ENCODE measurements at regions not wholly inside any gene's neighbourhood (a gene's known extent, or its start where the extent isn't known, plus 50 kb on each side); places are given as distances from the start of the nearest gene placed in this dataset.

DNA sequence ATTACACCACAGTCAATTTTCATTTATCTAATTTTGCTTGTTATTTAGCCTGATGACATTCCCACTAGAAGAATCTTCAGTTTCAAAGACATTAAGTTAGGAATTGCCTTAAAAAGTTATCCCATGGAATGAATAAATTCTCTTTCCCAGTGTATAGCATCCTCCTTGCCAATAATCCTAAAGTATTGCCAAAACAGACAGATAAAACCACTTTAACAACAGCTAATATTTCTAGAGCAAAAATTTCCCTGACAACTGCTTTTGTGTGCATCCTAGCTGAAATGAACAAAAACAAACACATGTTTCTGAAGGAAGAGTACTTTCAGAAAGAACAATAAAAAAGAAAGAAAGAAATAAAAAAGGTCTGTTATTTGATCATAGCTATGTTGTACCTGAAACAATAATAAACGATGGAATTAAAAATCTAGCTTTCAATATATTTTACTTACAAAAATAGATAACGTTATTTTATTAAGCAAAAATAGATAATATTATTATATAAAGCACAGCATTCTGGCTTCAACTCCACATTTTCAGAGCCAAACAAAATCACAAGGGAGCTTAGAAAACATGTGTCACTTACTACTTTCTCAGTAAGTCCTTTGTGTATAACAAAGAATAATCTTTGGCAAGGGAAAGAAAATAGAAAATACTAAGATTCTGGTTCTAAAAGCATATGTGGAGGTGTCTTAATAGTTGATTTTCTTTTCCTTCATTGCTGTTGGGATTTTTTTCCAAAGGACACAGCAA lies 939.0 kb upstream of the CRIM1 start:
- no peak for DNase-seq

DNA sequence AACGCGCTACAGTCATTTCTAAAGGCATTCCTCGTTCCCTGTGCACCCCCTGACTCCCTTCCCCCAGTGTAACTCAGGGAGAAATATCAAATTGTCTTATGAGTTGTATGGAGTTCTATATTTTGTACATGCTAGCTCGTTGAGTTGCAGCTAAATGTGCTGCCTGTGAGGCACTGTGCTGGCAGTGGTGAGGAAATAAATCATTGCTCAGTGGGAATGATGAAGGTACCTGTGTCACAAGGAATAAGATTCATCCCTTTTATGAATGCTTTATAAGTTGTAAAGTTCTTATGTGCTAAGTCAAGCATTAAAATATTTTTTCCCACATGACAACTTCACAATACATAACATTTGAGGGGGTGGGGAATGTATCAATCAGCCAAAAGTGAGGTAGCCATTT lies 939.6 kb upstream of the CRIM1 start:
- no peak for DNase-seq

DNA sequence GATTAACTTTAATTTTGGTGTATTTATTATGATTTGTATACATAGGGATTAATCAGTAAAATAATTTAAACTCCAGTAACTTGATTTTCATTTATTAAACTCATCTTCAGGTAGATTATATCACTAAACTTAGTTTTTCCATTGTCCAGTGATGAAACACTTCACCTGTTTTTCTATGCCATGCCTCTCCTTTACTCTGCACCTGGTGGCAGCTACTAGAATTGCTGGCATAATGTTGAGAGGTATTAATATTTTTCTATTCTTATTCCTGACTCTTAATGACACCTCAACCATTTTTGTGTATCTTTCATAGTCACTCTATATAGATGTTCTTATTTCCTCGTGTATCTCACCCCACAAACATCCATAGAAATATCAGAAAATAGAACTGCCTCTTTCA lies 940.3 kb upstream of the CRIM1 start:
- DNase-seq = no peak

DNA sequence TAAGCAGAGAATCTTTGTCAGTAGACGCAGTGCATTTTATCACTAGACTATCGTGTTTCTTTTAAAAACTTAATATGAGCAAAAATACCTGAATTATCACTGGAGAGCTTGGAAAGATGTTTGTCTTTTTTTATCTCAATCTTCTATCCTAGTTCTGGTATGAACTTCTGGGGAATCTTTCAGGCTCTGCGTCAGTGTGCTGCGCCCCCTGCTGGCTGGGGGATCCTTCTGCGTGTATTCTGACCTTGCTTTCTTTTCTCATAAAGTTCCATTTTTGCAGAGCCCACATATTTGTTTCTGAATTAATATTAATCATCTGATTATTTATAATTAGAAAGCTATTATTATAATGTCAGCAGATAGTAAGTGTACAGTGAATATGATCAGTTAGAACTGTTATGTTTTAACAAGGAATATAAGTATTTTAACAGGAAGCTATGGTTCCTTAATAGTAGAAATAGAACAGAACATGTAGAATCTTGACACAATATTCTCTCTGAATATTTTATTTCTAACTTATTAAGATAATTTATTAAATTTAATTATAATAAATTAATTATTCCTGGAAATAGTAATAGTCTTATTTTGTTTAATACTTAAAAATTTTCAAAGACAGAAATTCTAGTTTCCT lies 945.0 kb upstream of the CRIM1 start:
- no peak for DNase-seq

DNA sequence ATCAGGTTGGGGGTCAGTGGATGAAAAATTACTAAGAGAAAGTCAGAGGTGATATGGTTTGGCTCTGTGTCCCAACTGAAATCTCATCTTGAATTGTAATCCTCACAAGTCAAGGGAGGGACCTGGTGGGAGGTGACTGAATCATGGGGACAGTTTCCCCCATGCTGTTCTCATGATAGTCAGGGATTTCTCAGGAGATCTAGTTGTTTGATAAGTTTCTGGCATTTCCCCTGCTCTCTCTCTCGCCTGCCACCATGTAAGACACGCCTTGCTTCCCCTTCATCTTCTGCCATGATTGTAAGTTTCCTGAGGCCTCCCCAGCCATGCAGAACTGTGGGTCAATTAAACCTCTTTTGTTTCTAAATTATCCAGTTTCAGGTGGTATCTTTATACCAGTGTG lies 945.8 kb upstream of the CRIM1 start:
- no peak for DNase-seq

DNA sequence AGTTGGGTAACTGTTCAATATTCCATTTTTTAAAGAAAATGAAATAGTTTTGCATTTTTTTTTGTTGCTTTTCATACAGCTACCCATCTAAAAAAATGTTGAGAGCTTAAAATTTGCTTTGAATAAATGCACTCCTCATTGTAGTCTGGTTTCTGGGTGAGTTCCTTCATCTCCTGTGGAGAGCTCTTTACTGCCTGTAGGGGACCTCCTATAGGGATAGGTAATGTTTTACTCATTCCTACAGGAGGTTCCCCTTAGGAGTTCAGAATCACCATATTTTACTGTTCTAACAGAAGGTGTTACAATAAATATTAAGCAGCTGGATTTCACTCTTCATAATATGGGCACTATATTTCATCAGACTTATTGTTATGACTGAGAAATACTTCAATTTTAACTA lies 947.3 kb upstream of the CRIM1 start:
- no peak for DNase-seq

DNA sequence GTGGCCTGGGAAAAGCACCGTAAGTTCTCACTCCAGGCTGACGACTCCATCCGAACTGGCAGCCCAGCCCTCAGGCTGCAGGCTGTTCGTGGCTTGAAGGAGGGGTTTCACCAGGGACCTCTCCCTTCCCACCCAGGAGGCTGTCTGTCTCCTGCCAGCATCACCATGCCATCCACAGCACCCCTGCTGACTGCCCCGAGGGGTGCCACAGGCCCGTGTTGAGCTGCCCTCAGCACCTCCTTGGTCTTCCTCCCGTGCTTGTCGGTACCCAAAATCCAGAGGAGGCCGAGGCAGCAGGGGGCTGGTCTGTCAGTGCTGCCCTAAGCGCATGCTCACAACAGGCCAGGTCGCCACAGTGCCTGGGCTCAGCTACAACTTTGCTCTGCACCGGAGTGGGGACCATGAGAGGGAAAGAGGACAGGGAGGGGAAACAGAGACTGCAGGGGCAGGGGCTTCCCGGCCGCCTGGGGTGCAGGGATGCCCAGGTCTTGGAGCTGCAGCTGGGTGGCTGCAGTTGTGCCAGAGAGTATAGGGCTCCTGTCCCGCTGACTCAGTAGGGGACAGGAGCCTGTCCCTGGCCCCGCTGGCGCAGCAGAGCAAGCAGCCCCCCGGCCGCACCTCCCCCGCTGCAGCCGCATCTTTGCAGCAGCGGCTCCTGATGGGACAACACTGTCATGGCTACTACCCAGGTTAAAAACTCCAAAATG lies 963.7 kb upstream of the CRIM1 start:
- DNase-seq = no peak

DNA sequence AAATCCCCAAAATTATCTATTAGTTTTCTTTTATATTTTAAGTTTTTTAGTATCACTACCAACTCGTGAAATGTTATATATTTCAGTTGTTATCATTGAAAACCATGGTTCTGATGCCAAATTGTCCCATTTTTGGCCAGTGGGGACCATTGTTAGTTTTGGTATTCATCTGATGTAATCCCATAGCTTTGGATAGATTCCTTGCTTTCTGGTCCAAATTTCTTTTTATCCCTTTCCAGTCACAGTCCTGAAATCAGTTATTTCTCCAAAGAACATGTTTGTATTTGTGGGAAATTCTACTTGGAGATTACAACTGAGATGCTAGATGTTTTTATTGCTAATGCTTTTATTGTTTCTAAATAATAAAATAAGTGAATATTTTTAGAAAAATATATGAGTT lies 976.8 kb upstream of the CRIM1 start:
- no peak for DNase-seq

DNA sequence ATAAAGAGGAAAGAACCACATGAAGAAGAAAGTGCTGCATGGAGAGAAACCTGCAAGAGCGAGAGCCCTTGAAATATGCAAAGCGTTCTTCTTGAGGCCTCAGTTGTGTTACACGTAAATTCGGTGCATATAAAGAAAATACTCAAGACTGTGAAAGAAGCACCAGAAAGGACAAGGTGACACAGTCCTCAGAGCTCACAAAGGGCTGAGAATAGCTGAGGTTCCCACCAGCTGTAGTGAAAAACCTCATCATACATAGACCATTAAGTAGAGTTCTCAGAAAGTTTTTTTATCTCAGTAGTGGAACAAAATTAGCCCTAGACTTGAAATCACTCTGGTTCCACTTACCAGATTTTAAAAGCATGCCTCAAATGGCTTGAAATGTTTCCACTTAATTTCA lies 980.7 kb upstream of the CRIM1 start:
- DNase-seq = no peak

DNA sequence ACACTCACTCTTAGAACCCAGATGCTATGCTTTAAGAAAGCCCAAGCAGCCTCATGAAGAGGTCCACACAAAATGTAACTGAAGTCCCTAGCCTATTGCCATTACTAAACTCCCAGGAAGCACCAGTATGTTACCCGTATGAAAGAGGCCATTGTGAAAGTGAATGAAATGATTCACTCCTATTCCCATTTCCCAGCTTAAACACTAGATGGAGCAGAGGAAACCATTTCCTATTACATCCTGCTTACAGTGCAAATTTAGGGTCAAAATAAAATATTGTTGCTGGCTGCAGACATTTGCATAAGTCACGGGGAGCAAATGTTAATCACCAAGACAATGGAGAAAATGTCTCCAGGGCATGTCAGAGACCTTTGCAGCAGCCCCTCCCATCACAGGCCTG lies 989.7 kb upstream of the CRIM1 start:
- DNase-seq = no peak

DNA sequence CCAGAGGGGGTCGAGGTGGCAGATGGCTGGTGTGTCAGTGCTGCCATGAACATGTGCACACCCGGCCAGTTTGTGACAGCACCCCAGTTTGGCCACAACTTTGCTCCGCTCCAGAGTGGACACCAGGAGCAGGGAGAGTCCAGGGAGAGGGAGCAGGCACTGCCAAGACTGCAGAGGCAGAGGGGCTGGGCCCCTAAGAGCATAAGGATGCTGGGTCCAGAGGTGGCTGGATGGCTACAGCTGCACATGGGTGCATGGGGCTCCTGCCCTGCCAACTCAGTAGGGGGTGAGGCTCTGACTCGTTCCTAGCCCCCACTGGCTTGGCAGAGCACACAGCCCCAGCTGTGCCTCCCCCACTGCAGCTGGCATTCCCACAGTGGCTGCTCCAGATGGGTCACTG lies 999.2 kb upstream of the CRIM1 start:
- no peak for DNase-seq

DNA sequence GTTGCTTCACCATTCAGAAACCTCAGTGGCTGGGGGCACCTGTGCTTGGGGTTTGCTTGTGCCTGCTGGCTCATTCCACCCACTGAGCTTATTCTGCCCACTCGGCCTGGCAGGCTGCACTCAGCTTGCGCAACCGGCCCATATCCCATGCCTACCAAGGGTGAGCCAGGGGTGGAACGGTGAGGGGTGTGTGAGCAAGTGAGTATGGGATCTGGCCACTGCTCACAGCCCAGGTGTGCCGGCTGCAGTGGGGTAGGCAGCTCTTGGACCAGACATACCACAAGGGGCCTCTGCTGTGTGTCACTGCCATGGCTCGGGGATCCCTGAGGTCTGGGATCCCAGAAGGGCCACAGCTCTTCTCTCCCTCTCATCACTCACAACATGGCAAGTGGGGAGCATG lies 1000.5 kb upstream of the CRIM1 start:
- DNase-seq = no peak

DNA sequence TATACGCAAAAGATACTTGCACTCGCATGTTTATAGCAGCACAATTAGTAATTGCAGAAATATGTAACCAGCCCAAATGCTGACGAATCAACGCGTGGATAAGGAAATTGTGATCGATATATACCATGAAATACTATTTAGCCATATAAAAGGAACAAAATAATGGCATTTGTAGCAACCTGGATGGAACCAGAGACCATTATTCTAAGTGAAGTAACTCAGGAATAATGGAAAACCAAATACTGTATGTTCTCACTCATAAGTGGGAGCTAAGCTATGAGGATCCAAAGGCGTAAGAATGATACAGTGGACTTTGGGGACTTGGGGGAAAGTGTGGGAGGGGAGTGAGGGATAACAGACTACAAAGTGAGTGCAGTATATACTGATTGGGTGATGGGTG lies 1008.0 kb upstream of the CRIM1 start:
- no peak for DNase-seq

DNA sequence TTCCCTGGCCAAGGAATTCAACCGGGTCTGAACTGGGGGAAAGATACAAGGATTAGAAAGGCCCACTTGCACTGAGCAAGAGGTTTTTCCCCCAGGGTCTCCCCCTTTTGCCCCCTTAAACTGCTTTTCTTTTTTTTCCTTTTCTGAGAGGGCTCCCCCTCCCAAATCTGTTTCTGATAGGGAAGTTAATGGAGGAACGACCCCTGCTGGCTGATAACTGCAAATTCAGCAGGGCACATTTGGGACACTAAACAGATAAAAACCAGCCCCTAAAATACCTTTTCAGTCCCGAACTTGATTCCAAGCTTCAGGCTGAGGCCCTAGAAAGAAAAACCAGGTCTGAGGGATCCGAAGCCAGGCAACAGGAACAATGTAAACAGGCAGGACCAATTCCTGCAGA lies 1012.4 kb upstream of the CRIM1 start:
- DNase-seq = no peak

DNA sequence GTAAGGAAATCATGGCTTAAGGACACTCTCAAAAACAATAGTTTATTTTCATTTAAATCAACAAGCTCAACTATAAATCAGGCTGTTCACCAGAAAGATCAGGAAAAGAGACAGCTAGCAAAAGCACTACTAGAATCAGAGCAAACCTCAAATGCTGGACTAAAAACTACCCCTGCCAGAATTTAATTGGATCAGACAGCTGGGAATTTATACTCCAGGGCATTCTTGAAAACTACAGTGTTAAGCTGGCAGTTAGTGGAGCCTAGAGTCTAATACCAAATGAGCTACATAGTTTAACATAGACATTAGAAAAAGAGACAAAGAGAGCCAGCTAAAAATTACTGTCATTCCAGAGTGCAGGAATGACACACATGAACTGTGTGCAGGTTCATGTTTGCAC lies 1016.4 kb upstream of the CRIM1 start:
- no peak for DNase-seq

DNA sequence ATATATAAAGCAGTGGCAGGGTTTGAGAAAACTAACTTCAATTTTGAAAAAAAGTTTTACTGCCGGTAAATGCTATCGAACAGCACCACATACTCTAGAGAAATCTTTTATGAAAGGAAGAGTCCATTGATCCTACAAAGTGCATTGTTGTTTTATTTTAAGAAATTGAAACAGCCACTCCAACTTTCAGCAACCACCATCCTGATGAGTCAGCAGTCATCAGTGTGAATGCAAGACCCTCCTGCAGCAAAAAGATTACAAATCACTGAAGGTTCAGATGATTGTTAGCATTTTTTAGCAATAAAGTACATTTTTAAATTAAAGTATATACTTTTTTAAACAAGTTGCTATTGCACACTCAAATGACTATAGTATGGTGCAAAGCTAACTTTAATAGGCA lies 1017.7 kb upstream of the CRIM1 start:
- no peak for DNase-seq

DNA sequence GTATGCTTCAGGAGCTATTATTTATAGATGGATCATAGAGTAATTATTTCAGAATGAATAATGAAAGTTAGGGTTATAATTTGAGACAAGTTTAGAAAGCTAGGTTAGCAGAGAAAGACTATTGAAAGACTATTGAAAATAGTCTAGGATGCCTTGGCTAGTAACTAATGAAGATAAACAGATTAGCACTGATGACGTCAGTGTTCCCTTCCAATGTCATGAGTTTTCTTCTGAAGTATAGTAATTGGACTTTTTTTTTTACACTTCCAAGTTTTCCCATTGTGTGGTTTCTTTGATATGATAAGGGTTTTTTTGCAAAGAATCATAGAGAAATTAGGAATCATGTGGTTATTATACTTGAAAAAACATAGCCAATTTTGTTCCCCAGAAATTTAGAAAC lies 1041.5 kb upstream of the CRIM1 start:
- no peak for DNase-seq

DNA sequence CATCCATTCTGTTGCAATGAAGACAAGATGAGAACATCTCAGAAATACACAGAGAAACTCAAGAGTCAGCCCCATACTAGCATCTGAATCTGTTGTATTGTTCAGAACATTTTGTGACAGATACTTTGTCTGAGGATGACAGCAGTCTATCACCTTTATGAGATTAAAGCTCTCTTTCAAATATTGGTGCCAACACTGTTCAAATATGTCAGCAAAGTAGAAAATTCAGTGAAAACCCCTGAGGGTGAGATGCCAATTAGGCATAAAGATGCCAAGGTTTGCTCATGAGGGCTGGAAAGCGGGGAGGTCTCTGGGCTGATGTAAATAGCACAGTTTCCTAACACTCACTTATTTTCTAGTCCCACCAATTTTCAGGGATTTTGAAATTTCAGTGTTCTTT lies 1054.2 kb upstream of the CRIM1 start:
- no peak for DNase-seq

DNA sequence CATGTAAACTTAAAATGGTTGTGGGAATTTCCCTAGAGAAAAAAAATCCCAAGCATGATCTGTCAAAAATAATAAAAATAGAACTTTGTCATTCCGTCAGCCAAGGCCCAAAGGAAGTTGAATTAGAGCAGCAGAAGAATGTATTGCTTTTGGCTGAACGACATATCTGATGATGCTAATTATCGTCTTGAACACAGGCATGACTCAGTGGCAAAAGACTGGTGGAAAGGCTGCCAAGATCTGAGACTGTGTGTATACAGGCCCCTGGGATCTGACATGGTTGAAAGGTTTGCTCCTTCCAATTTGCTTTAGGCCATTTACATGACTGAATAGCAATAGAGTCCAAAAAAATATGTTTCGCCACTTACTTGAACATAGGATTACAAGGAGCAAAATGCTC lies 1057.1 kb upstream of the CRIM1 start:
- DNase-seq = no peak

DNA sequence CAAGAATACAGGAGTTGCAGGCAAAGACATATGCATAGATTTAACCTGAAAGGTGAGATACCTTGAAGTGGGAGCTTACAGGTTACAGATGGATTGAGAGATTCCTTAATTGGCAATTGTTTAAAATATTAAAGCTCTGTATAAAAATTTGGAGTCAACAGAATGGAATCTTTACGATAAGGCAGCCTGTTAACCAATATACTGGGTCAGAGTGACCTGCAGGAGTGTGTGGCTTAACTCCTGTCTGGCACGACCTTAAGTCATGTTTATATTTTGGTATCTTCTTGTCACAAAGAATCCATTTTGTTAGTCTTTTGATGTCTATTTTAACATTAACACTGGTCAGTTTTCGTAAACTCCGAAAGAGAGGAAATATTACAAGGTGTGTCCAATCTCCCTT lies 1058.2 kb upstream of the CRIM1 start:
- no peak for DNase-seq

DNA sequence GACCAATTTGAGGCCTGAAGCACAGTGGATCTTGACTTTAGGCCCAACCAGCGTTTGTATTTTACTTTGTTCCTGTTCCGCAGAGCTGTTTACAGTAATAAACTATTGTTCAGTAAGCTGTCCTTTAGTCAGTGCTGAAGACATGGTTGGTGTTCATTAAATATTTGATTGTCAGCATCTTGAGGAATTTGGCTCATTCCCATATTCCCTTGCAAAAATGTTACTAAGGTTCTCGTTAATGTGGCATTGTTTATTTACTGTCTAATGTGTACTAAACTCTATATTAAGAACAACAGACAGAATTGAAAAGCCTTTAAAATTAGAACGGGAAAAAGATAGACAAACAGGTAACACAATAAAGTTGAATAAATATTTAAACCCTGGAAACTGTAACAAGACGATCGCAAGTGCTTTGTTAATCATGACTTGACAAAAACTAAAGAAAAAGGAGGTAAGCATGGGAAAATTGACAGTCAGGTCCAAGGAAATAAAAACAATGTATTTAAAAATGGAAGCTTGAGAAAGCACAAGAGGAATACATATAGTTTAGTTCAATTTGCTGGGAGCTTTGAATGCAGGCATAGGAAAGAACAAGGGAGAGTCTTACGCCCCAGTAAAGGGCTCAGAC lies 1060.8 kb upstream of the CRIM1 start:
- no peak for DNase-seq

DNA sequence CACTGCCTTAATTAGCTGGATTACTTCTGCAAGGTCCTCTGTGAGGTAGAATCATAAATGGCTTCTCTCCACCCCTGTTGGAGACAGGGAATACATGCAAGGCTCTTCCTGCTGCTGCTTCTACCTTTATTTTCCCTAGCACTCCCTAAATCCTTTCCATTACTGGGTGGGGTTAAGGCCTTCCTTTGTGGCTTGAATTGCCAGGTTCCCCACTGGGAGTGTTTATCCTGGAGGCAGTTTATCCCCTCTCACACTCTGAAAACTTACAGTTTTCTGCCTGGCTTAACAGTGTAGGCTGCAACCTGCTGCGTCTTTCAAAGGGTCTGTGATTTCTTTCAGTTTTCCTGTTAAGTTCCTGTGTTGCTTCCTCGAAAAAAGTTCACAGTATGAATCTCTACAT lies 1062.3 kb upstream of the CRIM1 start:
- DNase-seq = no peak

DNA sequence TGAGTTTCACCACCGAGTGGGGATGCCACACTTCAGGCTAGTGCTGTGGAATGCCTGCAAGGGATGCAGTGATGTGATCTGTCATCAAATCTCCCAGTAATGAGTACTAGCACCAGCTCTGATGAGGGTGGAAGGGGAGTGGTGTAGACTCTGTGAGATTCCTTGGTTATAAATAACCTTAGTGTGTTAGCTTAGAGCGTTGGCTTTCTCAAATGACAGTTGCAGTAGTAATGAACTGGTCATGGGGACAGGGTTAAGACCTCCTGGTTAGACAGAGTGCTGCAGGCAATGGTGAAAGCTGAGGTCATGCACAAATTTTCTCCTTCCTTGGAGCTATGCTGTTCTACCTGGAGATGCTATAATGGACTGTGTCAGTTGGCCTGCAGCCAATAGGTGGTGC lies 1063.4 kb upstream of the CRIM1 start:
- DNase-seq = no peak

DNA sequence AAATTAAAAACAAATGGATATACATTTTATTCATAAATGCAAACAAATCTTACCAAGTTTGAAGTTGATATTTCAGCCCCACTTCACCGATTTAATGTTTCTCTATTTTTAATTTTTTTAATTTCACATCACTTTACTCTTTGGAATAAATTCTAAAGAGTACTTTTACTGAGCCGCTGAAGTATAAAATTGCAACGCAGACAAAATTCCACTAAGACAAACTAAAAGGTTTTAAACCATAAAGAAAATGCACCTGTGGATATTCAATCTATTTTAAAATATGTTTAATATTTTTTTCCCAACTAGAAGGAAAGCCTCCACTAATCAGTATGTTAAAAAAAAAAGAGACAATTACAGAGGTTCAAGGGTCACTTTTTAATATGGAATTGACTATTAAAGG lies 1073.9 kb upstream of the CRIM1 start:
- DNase-seq = no peak

Data from NCI-H2227 treated with DMSO at 0.1 percent for 48 hours (cell line).